ENCODE measurements at regions not wholly inside any gene's neighbourhood (a gene's known extent, or its start where the extent isn't known, plus 50 kb on each side); places are given as distances from the start of the nearest gene placed in this dataset.

GRCh38 chr20:4344670-4345069 lies 95.6 kb upstream of the ADRA1D start:
- intact Hi-C loops (cut with micrococcal nuclease): no loop called here
- Mint-ChIP-seq H3K36me3 (ENCODE audit: insufficient read depth, unreplicated experiment) (no peaks in the 10 kb centered on the region), H3K27me3 (ENCODE audit: insufficient read depth, unreplicated experiment) (no peaks in the 10 kb centered on the region), H3K27ac (ENCODE audit: low read depth, unreplicated experiment) (no peak overlapping the region), H3K9me3 (ENCODE audit: unreplicated experiment) (no peaks in the 10 kb centered on the region), H3K4me3 (ENCODE audit: unreplicated experiment) (no peak overlapping the region), H3K4me1 (ENCODE audit: insufficient read depth, unreplicated experiment) (peaks cover 16% of the 10 kb centered on the region)
- CTCF ChIA-PET: interaction anchor here (1.3 kb wide), 1 partner anchor 149 kb away, joined by 7 read pairs; no protein-coding TSS in a partner anchor
- POLR2A ChIA-PET: no interaction called here
- no peak for TF ChIP-seq CTCF (IDR thresholded peaks at IDR 0.05; ENCODE audit: unreplicated experiment)
- no TSS peak for BruUV-seq (replicated peaks)
- no peak for DNase-seq (ENCODE audit: unreplicated experiment)

GRCh38 chr20:4342609-4343008 lies 93.5 kb upstream of the ADRA1D start:
- POLR2A ChIA-PET: no interaction called here
- Mint-ChIP-seq H3K4me1 (ENCODE audit: insufficient read depth, unreplicated experiment) (peaks cover 16% of the 10 kb centered on the region), H3K27ac (ENCODE audit: low read depth, unreplicated experiment) (no peak overlapping the region), H3K27me3 (ENCODE audit: insufficient read depth, unreplicated experiment) (no peaks in the 10 kb centered on the region), H3K4me3 (ENCODE audit: unreplicated experiment) (no peak overlapping the region), H3K36me3 (ENCODE audit: insufficient read depth, unreplicated experiment) (no peaks in the 10 kb centered on the region), H3K9me3 (ENCODE audit: unreplicated experiment) (no peaks in the 10 kb centered on the region)
- intact Hi-C loops (cut with micrococcal nuclease): no loop called here
- no peak for DNase-seq (ENCODE audit: unreplicated experiment)
- CTCF ChIA-PET: no interaction called here
- no peak for TF ChIP-seq CTCF (IDR thresholded peaks at IDR 0.05; ENCODE audit: unreplicated experiment)
- no TSS peak for BruUV-seq (replicated peaks)

- ChIA-PET POLR2A (no interaction called here), CTCF (no interaction called here)
- H3K4me1 Mint-ChIP-seq (ENCODE audit: insufficient read depth, unreplicated experiment): peaks cover 16% of the 10 kb centered on the region
- no peak overlapping the region for H3K4me3 Mint-ChIP-seq (ENCODE audit: unreplicated experiment)
- intact Hi-C loops (cut with micrococcal nuclease): no loop called here
- TF ChIP-seq CTCF (IDR thresholded peaks at IDR 0.05; ENCODE audit: unreplicated experiment): no peak
- no TSS peak for BruUV-seq (replicated peaks)
- H3K27ac Mint-ChIP-seq (ENCODE audit: low read depth, unreplicated experiment): no peak overlapping the region
- no peaks in the 10 kb centered on the region for H3K9me3 Mint-ChIP-seq (ENCODE audit: unreplicated experiment)
- no peaks in the 10 kb centered on the region for H3K27me3 Mint-ChIP-seq (ENCODE audit: insufficient read depth, unreplicated experiment)
- H3K36me3 Mint-ChIP-seq (ENCODE audit: insufficient read depth, unreplicated experiment): no peaks in the 10 kb centered on the region
- DNase-seq (ENCODE audit: unreplicated experiment): peak; percentile 21
These were observed 92.9 kb upstream of the ADRA1D start for GRCh38 chr20:4341804-4342485.

GRCh38 chr20:4335722-4336121 lies 86.6 kb upstream of the ADRA1D start:
- H3K9me3 Mint-ChIP-seq (ENCODE audit: unreplicated experiment): no peaks in the 10 kb centered on the region
- TF ChIP-seq CTCF (IDR thresholded peaks at IDR 0.05; ENCODE audit: unreplicated experiment): no peak
- intact Hi-C loops (cut with micrococcal nuclease): no loop called here
- CTCF ChIA-PET: no interaction called here
- POLR2A ChIA-PET: no interaction called here
- no peaks in the 10 kb centered on the region for H3K36me3 Mint-ChIP-seq (ENCODE audit: insufficient read depth, unreplicated experiment)
- DNase-seq (ENCODE audit: unreplicated experiment): no peak
- no peaks in the 10 kb centered on the region for H3K4me1 Mint-ChIP-seq (ENCODE audit: insufficient read depth, unreplicated experiment)
- no TSS peak for BruUV-seq (replicated peaks)
- peaks cover 11% of the 10 kb centered on the region for H3K27me3 Mint-ChIP-seq (ENCODE audit: insufficient read depth, unreplicated experiment)
- no peak overlapping the region for H3K4me3 Mint-ChIP-seq (ENCODE audit: unreplicated experiment)
- H3K27ac Mint-ChIP-seq (ENCODE audit: low read depth, unreplicated experiment): no peak overlapping the region

Data from MCF 10A (cell line).